Caco-2 (cell line): ENCODE measurements at regions not wholly inside any gene's neighbourhood (a gene's known extent, or its start where the extent isn't known, plus 50 kb on each side); places are given as distances from the start of the nearest gene placed in this dataset.

Source experiments
- BruUV-seq: library from RNA; stranded (reverse); fragments of 400-500 nt; replicated peaks from 2 replicates; lab custom pipeline; 2021; lab: Mats Ljungman, UMichigan
- CTCF ChIA-PET: fragments of 300-600 bp; sonication (Branson Sonifier 250); formaldehyde crosslinking; loops from one replicate; lab custom pipeline; 2022; ENCODE audit warnings: antibody characterized with exemption; lab: Charles Lee
- POLR2A ChIA-PET: fragments of 300-600 bp; sonication (Branson Sonifier 250); formaldehyde crosslinking; loops from one replicate; lab custom pipeline; 2022; ENCODE audit warnings: antibody characterized with exemption; lab: Charles Lee
- DNase-seq, 2 experiments: peaks; one replicate each; pipeline versions ENCODE4 v3.0.0 to v3.0.0-alpha.2; 2020 to 2022
- H3K27me3 ChIP-seq: replicated peaks from 2 replicates; pipeline ENCODE4 v1.6.0; 2011; ENCODE audit warnings: low read length; ENCODE audit not compliant: control insufficient read depth, insufficient read depth
- H3K36me3 ChIP-seq: 2 replicates; pipeline ENCODE4 v1.5.1; 2011; ENCODE audit warnings: low read length; ENCODE audit not compliant: control insufficient read depth, insufficient read depth
- H3K4me1 ChIP-seq: fragments of 250-450 bp; sonication (Bioruptor Pico); 2 replicates; pipeline ENCODE4 v1.5.1; 2020; ENCODE audit warnings: mild to moderate bottlenecking
- H3K4me3 ChIP-seq: 2 replicates; pipeline ENCODE4 v1.5.1; 2011; ENCODE audit warnings: low read depth, mild to moderate bottlenecking, control low read depth, low read length
- H3K9me3 ChIP-seq: fragments of 250-450 bp; sonication (Bioruptor Pico); 2 replicates; pipeline ENCODE4 v1.5.1; 2020; ENCODE audit warnings: mild to moderate bottlenecking, moderate library complexity
- H3K27ac Mint-ChIP-seq: one replicate; pipeline ENCODE4 v1.8.0; 2022; ENCODE audit warnings: mixed read lengths; ENCODE audit not compliant: unreplicated experiment
- H3K27me3 Mint-ChIP-seq: one replicate; pipeline ENCODE4 v1.8.0; 2022; ENCODE audit warnings: mixed read lengths; ENCODE audit not compliant: insufficient read depth, unreplicated experiment
- H3K36me3 Mint-ChIP-seq: one replicate; pipeline ENCODE4 v1.8.0; 2022; ENCODE audit warnings: mild to moderate bottlenecking, mixed read lengths; ENCODE audit not compliant: insufficient read depth, unreplicated experiment
- H3K4me1 Mint-ChIP-seq: one replicate; pipeline ENCODE4 v1.8.0; 2022; ENCODE audit warnings: low read depth, mixed read lengths; ENCODE audit not compliant: unreplicated experiment
- H3K4me3 Mint-ChIP-seq: one replicate; pipeline ENCODE4 v1.8.0; 2022; ENCODE audit warnings: mild to moderate bottlenecking, moderate library complexity, mixed read lengths; ENCODE audit not compliant: unreplicated experiment
- H3K9me3 Mint-ChIP-seq: one replicate; pipeline ENCODE4 v1.8.0; 2022; ENCODE audit warnings: mixed read lengths; ENCODE audit not compliant: unreplicated experiment
- intact Hi-C: fragments of 100-400 bp; cut with micrococcal nuclease; formaldehyde crosslinking; loops from one replicate; pipeline ENCODE4 v1.10.0; 2022; ENCODE audit not compliant: unreplicated experiment
- TF ChIP-seq, protein P1 (sequence below), 2 experiments: fragments of 200-600 bp in 1 of 2; IDR thresholded peaks; 1 replicate in 1 of 2; 2 replicates in 1 of 2; pipeline versions ENCODE4 v1.5.1 to v1.8.0; 2011 to 2022; ENCODE audit warnings: antibody characterized with exemption in 1 of 2, control low read depth in 1 of 2, inconsistent platforms in 1 of 2, low read depth in 1 of 2, low read length in 1 of 2, mild to moderate bottlenecking in 1 of 2, moderate library complexity in 1 of 2; ENCODE audit not compliant: insufficient read depth in 1 of 2, severe bottlenecking in 1 of 2, unreplicated experiment in 1 of 2

GRCh38 chr7:145005601-145006000 is 169.7 kb upstream of the TPK1 start:
- Histone ChIP-seq H3K27me3 (no peaks in the 10 kb centered on the region), H3K4me1 (no peaks in the 10 kb centered on the region), H3K9me3 (no peaks in the 10 kb centered on the region), H3K36me3 (no peaks in the 10 kb centered on the region), H3K4me3 (no peak overlapping the region)
- TF ChIP-seq, protein P1, sequence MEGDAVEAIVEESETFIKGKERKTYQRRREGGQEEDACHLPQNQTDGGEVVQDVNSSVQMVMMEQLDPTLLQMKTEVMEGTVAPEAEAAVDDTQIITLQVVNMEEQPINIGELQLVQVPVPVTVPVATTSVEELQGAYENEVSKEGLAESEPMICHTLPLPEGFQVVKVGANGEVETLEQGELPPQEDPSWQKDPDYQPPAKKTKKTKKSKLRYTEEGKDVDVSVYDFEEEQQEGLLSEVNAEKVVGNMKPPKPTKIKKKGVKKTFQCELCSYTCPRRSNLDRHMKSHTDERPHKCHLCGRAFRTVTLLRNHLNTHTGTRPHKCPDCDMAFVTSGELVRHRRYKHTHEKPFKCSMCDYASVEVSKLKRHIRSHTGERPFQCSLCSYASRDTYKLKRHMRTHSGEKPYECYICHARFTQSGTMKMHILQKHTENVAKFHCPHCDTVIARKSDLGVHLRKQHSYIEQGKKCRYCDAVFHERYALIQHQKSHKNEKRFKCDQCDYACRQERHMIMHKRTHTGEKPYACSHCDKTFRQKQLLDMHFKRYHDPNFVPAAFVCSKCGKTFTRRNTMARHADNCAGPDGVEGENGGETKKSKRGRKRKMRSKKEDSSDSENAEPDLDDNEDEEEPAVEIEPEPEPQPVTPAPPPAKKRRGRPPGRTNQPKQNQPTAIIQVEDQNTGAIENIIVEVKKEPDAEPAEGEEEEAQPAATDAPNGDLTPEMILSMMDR (IDR thresholded peaks at IDR 0.05; ENCODE audit: insufficient read depth in 1 of 2, low read depth in 1 of 2, low read length in 1 of 2, severe bottlenecking in 1 of 2, unreplicated experiment in 1 of 2): no peak
- Mint-ChIP-seq H3K4me1 (no peaks in the 10 kb centered on the region), H3K9me3 (peaks cover 2% of the 10 kb centered on the region), H3K27me3 (no peaks in the 10 kb centered on the region), H3K27ac (no peak overlapping the region), H3K4me3 (no peak overlapping the region), H3K36me3 (no peaks in the 10 kb centered on the region)
- ChIA-PET POLR2A (no interaction called here), CTCF (no interaction called here)
- no TSS peak for BruUV-seq
- no peak for DNase-seq
- intact Hi-C loops: no loop called here

DNA sequence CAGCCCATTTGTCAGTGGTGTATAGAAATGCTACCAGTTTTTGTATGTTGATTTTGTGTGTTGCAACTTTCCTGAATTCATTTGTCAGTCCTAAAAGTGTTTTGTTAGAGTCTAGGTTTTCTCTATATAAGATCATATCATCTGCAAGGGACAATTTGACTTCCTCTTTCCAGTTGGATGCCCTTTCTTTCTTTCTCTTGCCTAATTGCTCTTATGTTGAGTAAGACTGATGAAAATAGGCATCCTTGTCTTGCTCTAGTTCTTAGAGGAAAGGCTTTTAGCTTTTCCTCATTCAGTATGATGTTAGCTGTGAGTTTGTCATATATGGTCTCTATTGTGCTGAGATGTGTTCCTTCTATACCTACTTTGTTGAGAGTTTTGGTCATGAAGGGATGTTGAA is 161.7 kb upstream of the TPK1 start:
- intact Hi-C loops: no loop called here
- DNase-seq: no peak

DNA sequence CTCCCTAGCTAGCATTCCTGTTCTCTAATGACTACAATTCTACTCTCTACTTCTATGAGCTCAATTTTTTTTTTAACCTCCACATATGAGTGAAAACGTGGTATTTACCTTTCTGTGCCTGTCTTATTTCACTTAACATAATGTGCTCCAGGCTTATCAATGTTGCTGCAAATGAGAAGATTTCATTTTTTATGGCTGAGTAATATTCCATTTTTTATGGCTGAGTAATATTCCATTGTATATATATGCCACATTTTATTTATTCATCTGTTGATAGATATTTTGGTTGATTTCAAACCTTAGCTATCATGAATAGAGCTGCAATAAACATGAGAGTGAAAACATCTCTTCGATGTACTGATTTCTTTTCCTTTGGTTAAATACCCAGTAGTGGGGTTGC is 159.6 kb upstream of the TPK1 start:
- no peak for DNase-seq
- ChIA-PET CTCF (no interaction called here), POLR2A (no interaction called here)
- H3K4me3 Mint-ChIP-seq: no peak overlapping the region
- H3K36me3 Mint-ChIP-seq: no peaks in the 10 kb centered on the region
- TF ChIP-seq, protein P1 (IDR thresholded peaks at IDR 0.05; ENCODE audit: insufficient read depth in 1 of 2, low read depth in 1 of 2, low read length in 1 of 2, severe bottlenecking in 1 of 2, unreplicated experiment in 1 of 2): no peak
- Histone ChIP-seq H3K27me3 (no peaks in the 10 kb centered on the region), H3K36me3 (no peaks in the 10 kb centered on the region), H3K4me3 (no peak overlapping the region), H3K4me1 (no peaks in the 10 kb centered on the region), H3K9me3 (peaks cover 29% of the 10 kb centered on the region)
- H3K9me3 Mint-ChIP-seq: peaks cover 46% of the 10 kb centered on the region
- no TSS peak for BruUV-seq
- H3K27me3 Mint-ChIP-seq: no peaks in the 10 kb centered on the region
- intact Hi-C loops: no loop called here
- H3K4me1 Mint-ChIP-seq: no peaks in the 10 kb centered on the region
- H3K27ac Mint-ChIP-seq: no peak overlapping the region

More for the DNA sequence above, 161.7 kb upstream of the TPK1 start:
- Mint-ChIP-seq H3K4me1 (no peaks in the 10 kb centered on the region), H3K36me3 (no peaks in the 10 kb centered on the region), H3K9me3 (peaks cover 49% of the 10 kb centered on the region), H3K27me3 (no peaks in the 10 kb centered on the region), H3K4me3 (no peak overlapping the region), H3K27ac (no peak overlapping the region)
- no TSS peak for BruUV-seq
- Histone ChIP-seq H3K27me3 (no peaks in the 10 kb centered on the region), H3K4me1 (no peaks in the 10 kb centered on the region), H3K4me3 (no peak overlapping the region), H3K36me3 (no peaks in the 10 kb centered on the region), H3K9me3 (peaks cover 29% of the 10 kb centered on the region)
- CTCF ChIA-PET: no interaction called here
- POLR2A ChIA-PET: no interaction called here
- TF ChIP-seq, protein P1 (IDR thresholded peaks at IDR 0.05; ENCODE audit: insufficient read depth in 1 of 2, low read depth in 1 of 2, low read length in 1 of 2, severe bottlenecking in 1 of 2, unreplicated experiment in 1 of 2): no peak
